GM12875 (cell line): ENCODE measurements at regions not wholly inside any gene's neighbourhood (a gene's known extent, or its start where the extent isn't known, plus 50 kb on each side); places are given as distances from the start of the nearest gene placed in this dataset.

Experiments
- H3K4me3 ChIP-seq: one replicate; pipeline ENCODE4 v1.5.1; 2011; ENCODE audit warnings: low read depth, low read length, control low read depth
- CTCF ChIP-seq: IDR thresholded peaks from 2 replicates; pipeline ENCODE4 v1.5.1; 2011; ENCODE audit warnings: low read depth, mild to moderate bottlenecking, control low read depth, inconsistent platforms, low read length, moderate library complexity, borderline replicate concordance; ENCODE audit not compliant: insufficient read depth

- no peak for TF ChIP-seq CTCF
- H3K4me3 ChIP-seq: no peak overlapping the region
These were observed 400.6 kb downstream of the GADD45G start for GRCh38 chr9:90005388-90005787.

- H3K4me3 ChIP-seq: no peak overlapping the region
- TF ChIP-seq CTCF: no peak
These were observed 403.0 kb downstream of the GADD45G start for GRCh38 chr9:90007516-90008440.

- no peak overlapping the region for H3K4me3 ChIP-seq
- TF ChIP-seq CTCF: no peak
These were observed 404.6 kb downstream of the GADD45G start for GRCh38 chr9:90009447-90009846.

GRCh38 chr9:90010793-90011192 is 406.0 kb downstream of the GADD45G start:
- TF ChIP-seq CTCF: no peak
- no peak overlapping the region for H3K4me3 ChIP-seq

- H3K4me3 ChIP-seq: no peak overlapping the region
These were observed 408.1 kb downstream of the GADD45G start for GRCh38 chr9:90012949-90013348.

GRCh38 chr9:90013778-90014177 is 409.0 kb downstream of the GADD45G start:
- no peak for TF ChIP-seq CTCF
- no peak overlapping the region for H3K4me3 ChIP-seq

More at GRCh38 chr9:90012949-90013348, 408.1 kb downstream of the GADD45G start:
- no peak for TF ChIP-seq CTCF

- no peak overlapping the region for H3K4me3 ChIP-seq
- no peak for TF ChIP-seq CTCF
These were observed 409.6 kb downstream of the GADD45G start for GRCh38 chr9:90014421-90014820.
